ENCODE measurements at regions not wholly inside any gene's neighbourhood (a gene's known extent, or its start where the extent isn't known, plus 50 kb on each side); places are given as distances from the start of the nearest gene placed in this dataset.

DNA sequence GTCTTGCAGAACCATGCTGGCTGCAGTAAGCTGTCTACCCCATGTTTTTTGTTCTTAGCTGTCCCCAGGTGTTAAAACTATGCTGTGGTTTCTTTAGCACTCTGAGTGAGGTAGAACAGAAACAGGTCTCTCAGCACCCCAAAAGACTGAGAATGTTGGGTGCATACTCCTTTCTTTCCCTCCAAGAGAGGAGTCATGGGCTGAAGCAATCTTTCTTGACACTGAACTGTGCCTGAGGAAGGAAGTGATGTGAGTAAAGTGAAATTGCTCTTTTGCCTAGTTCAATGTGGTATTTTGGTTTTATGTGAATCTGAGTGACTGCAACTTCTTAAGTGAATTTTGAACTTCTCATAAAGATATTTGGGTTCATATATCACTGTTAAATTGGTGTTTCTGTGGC is 138.0 kb upstream of the MCHR2 start:
- H3K36me3 ChIP-seq, result no peaks in the 10 kb centered on the region
- H3K27ac ChIP-seq, result no peak overlapping the region
- no peaks in the 10 kb centered on the region for H3K4me1 ChIP-seq (ENCODE audit: control insufficient read depth in 1 of 2, low read depth in 2 of 2)
- peaks cover 13% of the 10 kb centered on the region for H3K9me3 ChIP-seq
- H3K27me3 ChIP-seq (replicated peaks; ENCODE audit: insufficient read depth), result no peaks in the 10 kb centered on the region
- H3K4me3 ChIP-seq, result no peak overlapping the region
- no peak for DNase-seq (ENCODE audit: low spot score)
- no peak for ATAC-seq (ENCODE audit: insufficient number of reproducible peaks, low FRiP score, low read depth)
- TF ChIP-seq, protein P1, sequence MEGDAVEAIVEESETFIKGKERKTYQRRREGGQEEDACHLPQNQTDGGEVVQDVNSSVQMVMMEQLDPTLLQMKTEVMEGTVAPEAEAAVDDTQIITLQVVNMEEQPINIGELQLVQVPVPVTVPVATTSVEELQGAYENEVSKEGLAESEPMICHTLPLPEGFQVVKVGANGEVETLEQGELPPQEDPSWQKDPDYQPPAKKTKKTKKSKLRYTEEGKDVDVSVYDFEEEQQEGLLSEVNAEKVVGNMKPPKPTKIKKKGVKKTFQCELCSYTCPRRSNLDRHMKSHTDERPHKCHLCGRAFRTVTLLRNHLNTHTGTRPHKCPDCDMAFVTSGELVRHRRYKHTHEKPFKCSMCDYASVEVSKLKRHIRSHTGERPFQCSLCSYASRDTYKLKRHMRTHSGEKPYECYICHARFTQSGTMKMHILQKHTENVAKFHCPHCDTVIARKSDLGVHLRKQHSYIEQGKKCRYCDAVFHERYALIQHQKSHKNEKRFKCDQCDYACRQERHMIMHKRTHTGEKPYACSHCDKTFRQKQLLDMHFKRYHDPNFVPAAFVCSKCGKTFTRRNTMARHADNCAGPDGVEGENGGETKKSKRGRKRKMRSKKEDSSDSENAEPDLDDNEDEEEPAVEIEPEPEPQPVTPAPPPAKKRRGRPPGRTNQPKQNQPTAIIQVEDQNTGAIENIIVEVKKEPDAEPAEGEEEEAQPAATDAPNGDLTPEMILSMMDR (IDR thresholded peaks at IDR 0.05), result no peak

DNA sequence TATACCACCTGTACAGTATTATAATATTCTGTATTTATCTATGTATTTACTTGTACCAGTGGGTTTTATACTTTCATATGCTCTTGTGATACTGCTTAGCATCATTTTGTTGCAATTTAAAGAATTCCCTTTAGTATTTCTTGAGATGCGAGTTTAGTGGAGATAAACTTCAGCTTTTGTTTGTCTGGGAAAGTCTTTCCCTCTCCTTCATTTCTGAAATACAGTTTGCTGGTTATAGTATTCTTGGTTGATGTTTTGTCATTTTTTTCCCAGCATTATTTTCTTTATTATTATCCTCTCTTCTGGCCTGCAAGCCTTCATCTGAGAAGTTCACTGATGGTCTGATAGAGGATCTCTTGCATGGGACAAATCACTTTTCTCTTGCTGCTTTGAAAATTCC is 136.6 kb upstream of the MCHR2 start:
- no peak for ATAC-seq (ENCODE audit: insufficient number of reproducible peaks, low FRiP score, low read depth)

DNA sequence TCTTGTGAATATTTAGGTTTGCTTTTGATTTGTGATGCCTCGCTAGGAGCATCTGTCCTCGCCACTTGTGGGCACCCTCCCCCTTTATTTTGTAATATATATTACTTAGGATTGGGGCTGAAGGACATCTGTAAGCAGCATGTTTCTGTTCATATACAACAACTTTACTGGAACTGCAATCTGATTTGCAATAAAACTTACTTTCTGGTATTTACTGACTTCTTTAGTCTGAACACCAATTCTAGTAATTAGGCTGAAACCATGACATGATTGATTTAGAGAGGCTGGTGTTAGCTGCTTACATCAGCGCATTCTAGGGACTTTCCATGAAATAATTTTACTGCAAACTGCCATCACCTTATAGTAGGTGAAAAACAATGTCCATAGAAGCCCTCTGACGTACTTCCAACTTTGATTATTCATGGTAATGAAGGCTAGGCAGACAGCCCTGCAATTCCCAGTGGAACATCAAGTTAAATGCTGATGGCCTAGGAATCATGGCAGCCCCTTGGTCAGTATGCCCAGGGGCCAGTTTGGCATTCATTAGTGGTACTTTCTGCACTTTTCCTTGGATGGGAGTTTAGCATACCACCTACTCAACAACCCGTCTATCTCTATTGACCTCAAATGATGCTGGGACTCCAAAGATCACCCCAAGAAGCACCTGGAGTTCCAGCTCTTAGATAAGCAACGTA is 132.9 kb upstream of the MCHR2 start:
- DNase-seq (ENCODE audit: low spot score) (no peak), ATAC-seq (ENCODE audit: insufficient number of reproducible peaks, low FRiP score, low read depth) (no peak)
- no peak overlapping the region for H3K27ac ChIP-seq
- no peaks in the 10 kb centered on the region for H3K4me1 ChIP-seq (ENCODE audit: control insufficient read depth in 1 of 2, low read depth in 2 of 2)
- no peaks in the 10 kb centered on the region for H3K36me3 ChIP-seq
- no peak overlapping the region for H3K4me3 ChIP-seq
- no peaks in the 10 kb centered on the region for H3K27me3 ChIP-seq (replicated peaks; ENCODE audit: insufficient read depth)
- TF ChIP-seq, protein P1 (IDR thresholded peaks at IDR 0.05), result no peak
- H3K9me3 ChIP-seq, result peaks cover 13% of the 10 kb centered on the region

More for the DNA sequence above, 136.6 kb upstream of the MCHR2 start:
- Histone ChIP-seq H3K36me3 (no peaks in the 10 kb centered on the region), H3K27ac (no peak overlapping the region), H3K9me3 (peaks cover 13% of the 10 kb centered on the region), H3K4me1 (ENCODE audit: control insufficient read depth in 1 of 2, low read depth in 2 of 2) (no peaks in the 10 kb centered on the region), H3K27me3 (replicated peaks; ENCODE audit: insufficient read depth) (no peaks in the 10 kb centered on the region), H3K4me3 (no peak overlapping the region)
- no peak for DNase-seq (ENCODE audit: low spot score)
- TF ChIP-seq, protein P1 (IDR thresholded peaks at IDR 0.05), result no peak

DNA sequence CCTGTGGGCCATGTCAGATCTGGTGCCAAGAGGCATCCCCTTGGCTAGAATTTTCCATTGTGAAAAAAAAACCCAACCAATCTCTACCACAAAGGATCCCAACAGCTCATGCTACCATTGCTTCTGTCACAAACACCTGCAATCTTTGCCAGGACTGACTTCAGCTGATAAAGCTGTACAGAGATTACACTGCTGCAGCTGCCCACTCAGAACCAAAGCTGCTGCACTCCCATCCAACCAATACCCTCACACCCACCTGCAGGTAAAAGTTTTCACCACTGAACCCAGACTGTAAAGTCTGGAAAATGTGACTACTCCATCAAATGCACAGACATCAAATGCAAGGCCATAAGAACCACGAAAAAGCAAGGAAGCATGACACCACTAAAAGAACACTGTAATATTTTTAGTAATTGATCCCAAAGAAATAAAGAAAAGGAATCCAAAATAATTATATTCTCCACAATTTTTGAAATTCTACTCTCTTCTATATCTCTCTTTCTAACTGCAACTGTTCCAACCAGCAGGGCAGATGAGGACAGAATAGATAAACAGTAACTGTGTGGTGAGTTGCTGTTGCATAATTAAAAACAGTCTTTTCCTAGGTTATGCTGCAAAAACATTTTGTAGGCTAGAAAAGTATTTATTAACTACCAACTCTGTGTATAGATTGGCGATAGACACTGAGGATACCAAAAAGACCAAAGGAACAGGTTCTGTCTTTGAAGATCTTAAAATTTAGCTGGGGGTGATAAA is 128.0 kb upstream of the MCHR2 start:
- Histone ChIP-seq H3K27ac (no peak overlapping the region), H3K27me3 (replicated peaks; ENCODE audit: insufficient read depth) (no peaks in the 10 kb centered on the region), H3K36me3 (no peaks in the 10 kb centered on the region), H3K9me3 (no peaks in the 10 kb centered on the region), H3K4me3 (no peak overlapping the region), H3K4me1 (ENCODE audit: control insufficient read depth in 1 of 2, low read depth in 2 of 2) (no peaks in the 10 kb centered on the region)
- no peak for DNase-seq (ENCODE audit: low spot score)
- TF ChIP-seq, protein P1 (IDR thresholded peaks at IDR 0.05), result no peak
- ATAC-seq (ENCODE audit: insufficient number of reproducible peaks, low FRiP score, low read depth), result no peak

DNA sequence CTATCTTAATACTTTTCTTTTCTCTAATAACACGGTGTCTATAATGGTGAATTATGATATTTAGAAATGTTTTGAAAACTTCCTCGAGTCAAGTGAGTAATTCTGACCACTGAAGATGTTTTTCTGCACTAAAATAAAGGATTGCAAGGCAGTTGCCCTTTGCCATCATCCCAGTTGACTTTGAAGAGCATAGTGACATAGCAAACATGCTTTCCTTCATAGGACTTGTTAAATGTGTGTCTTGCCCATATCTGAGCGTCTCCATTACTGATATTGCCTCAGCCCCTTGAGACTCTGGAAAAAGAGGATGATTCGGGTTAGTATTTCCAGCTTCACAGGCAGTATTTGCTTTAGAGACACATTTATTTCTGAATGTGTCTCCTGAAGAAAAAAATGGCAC is 125.2 kb upstream of the MCHR2 start:
- ATAC-seq (ENCODE audit: insufficient number of reproducible peaks, low FRiP score, low read depth), result no peak
- Histone ChIP-seq H3K27ac (no peak overlapping the region), H3K4me3 (no peak overlapping the region), H3K9me3 (no peaks in the 10 kb centered on the region), H3K4me1 (ENCODE audit: control insufficient read depth in 1 of 2, low read depth in 2 of 2) (no peaks in the 10 kb centered on the region), H3K36me3 (no peaks in the 10 kb centered on the region), H3K27me3 (replicated peaks; ENCODE audit: insufficient read depth) (no peaks in the 10 kb centered on the region)
- TF ChIP-seq, protein P1 (IDR thresholded peaks at IDR 0.05), result no peak
- DNase-seq (ENCODE audit: low spot score), result no peak

Measured in thoracic aorta (tissue), 2 donors.